OCI-LY7 (cell line): ENCODE measurements at regions not wholly inside any gene's neighbourhood (a gene's known extent, or its start where the extent isn't known, plus 50 kb on each side); places are given as distances from the start of the nearest gene placed in this dataset.

Experiments
- BruUV-seq: library from RNA; stranded (reverse); fragments of 400-500 nt; replicated peaks from 2 replicates; lab custom pipeline; 2021; lab: Mats Ljungman, UMichigan
- CTCF ChIA-PET: fragments of 300-600 bp; sonication (Branson Sonifier 250); formaldehyde crosslinking; loops from one replicate; lab custom pipeline; 2022; ENCODE audit warnings: antibody characterized with exemption; ENCODE audit not compliant: unreplicated experiment; lab: Charles Lee
- POLR2A ChIA-PET: fragments of 300-600 bp; sonication (Branson Sonifier 250); formaldehyde crosslinking; loops from one replicate; lab custom pipeline; 2022; ENCODE audit warnings: antibody characterized with exemption; lab: Charles Lee
- DNase-seq: peaks from one replicate; pipeline ENCODE4 v3.0.0-alpha.2; 2015; ENCODE audit warnings: low spot score
- H2AFZ ChIP-seq: fragments of 200-600 bp; sonication (generic), shearing (Covaris generic); 2 replicates; pipeline ENCODE4 v1.6.1; 2014; ENCODE audit warnings: mild to moderate bottlenecking, antibody characterized with exemption, low read length, moderate library complexity
- H3K27ac ChIP-seq: fragments of 200-600 bp; sonication (generic); 2 replicates; pipeline ENCODE4 v1.5.1; 2014; ENCODE audit warnings: mixed run types, low read depth, mild to moderate bottlenecking, moderate library complexity, low read length, inconsistent platforms; ENCODE audit not compliant: poor library complexity, severe bottlenecking
- H3K36me3 ChIP-seq: fragments of 200-600 bp; sonication (generic); 2 replicates; pipeline ENCODE4 v1.6.1; 2014; ENCODE audit warnings: mild to moderate bottlenecking, antibody characterized with exemption, low read length, moderate library complexity, mixed read lengths; ENCODE audit not compliant: insufficient read depth
- H3K4me1 ChIP-seq: fragments of 200-600 bp; sonication (generic); 2 replicates; pipeline ENCODE4 v1.5.1; 2014; ENCODE audit warnings: mild to moderate bottlenecking, low read length; ENCODE audit not compliant: insufficient read depth, poor library complexity, severe bottlenecking
- H3K4me2 ChIP-seq: fragments of 200-600 bp; sonication (generic); 2 replicates; pipeline ENCODE4 v1.6.1; 2014; ENCODE audit warnings: mild to moderate bottlenecking, low read length
- H3K4me3 ChIP-seq: fragments of 200-600 bp; sonication (generic); 2 replicates; pipeline ENCODE4 v1.5.1; 2014; ENCODE audit warnings: mild to moderate bottlenecking, low read depth, low read length; ENCODE audit not compliant: poor library complexity, severe bottlenecking
- H3K79me2 ChIP-seq: fragments of 200-600 bp; sonication (generic); 2 replicates; pipeline ENCODE4 v1.6.1; 2016; ENCODE audit warnings: low read depth, mild to moderate bottlenecking, low read length, moderate library complexity, mixed read lengths; ENCODE audit not compliant: insufficient read depth
- H3K9me2 ChIP-seq: fragments of 200-600 bp; sonication (generic); 2 replicates; pipeline ENCODE4 v1.6.1; 2016; ENCODE audit warnings: mild to moderate bottlenecking, low read length, mixed read lengths; ENCODE audit not compliant: insufficient read depth
- H3K9me3 ChIP-seq: fragments of 200-600 bp; sonication (generic); 2 replicates; pipeline ENCODE4 v1.6.1; 2014; ENCODE audit warnings: mild to moderate bottlenecking, mixed run types, low read length, mixed read lengths
- H4K20me1 ChIP-seq: fragments of 200-600 bp; sonication (generic); 2 replicates; pipeline ENCODE4 v1.6.1; 2014; ENCODE audit warnings: mild to moderate bottlenecking, antibody characterized with exemption, low read length, moderate library complexity, mixed read lengths; ENCODE audit not compliant: insufficient read depth
- CTCF ChIP-seq: fragments of 200-600 bp; sonication (generic); conservative IDR thresholded peaks from 2 replicates; pipeline ENCODE4 v1.5.1; 2014; ENCODE audit warnings: mild to moderate bottlenecking, antibody characterized with exemption, low read length, moderate library complexity, mixed read lengths
- EZH2phosphoT487 ChIP-seq: fragments of 200-600 bp; sonication (generic); IDR thresholded peaks from 2 replicates; pipeline ENCODE4 v1.6.1; 2018; ENCODE audit warnings: low read depth, borderline replicate concordance, mild to moderate bottlenecking, mixed run types, antibody characterized with exemption, low read length, moderate library complexity, mixed read lengths
- intact Hi-C: fragments of 100-400 bp; cut with micrococcal nuclease; formaldehyde crosslinking; loops from one replicate; pipeline ENCODE4 v1.10.0; 2022; ENCODE audit not compliant: unreplicated experiment

GRCh38 chr2:207219676-207220501 lies 54.1 kb upstream of the KLF7 start:
- BruUV-seq, result no TSS peak
- Histone ChIP-seq H2AFZ (no peak overlapping the region), H3K79me2 (no peaks in the 10 kb centered on the region), H3K4me1 (no peaks in the 10 kb centered on the region), H3K4me2 (no peak overlapping the region), H3K27ac (no peak overlapping the region), H3K9me2 (no peaks in the 10 kb centered on the region), H3K36me3 (no peaks in the 10 kb centered on the region), H3K4me3 (no peak overlapping the region), H3K9me3 (no peaks in the 10 kb centered on the region), H4K20me1 (no peaks in the 10 kb centered on the region)
- DNase-seq, result no peak
- TF ChIP-seq EZH2phosphoT487 (no peak), CTCF (no peak)
- CTCF ChIA-PET, result no interaction called here
- intact Hi-C loops, result no loop called here
- POLR2A ChIA-PET, result interaction anchor here (0.6 to 1.1 kb wide), 3 partner anchors 24 to 58 kb away, joined by 3 read pairs; no protein-coding TSS in a partner anchor

GRCh38 chr2:207221731-207222130 lies 56.0 kb upstream of the KLF7 start:
- no peak overlapping the region for H3K4me2 ChIP-seq
- ChIA-PET POLR2A (interaction anchor here (0.7 to 1.4 kb wide), 2 partner anchors 17 to 891 kb away, joined by 3 to 4 read pairs; no protein-coding TSS in a partner anchor), CTCF (no interaction called here)
- H3K4me3 ChIP-seq, result no peak overlapping the region
- H3K79me2 ChIP-seq, result no peaks in the 10 kb centered on the region
- H3K27ac ChIP-seq, result no peak overlapping the region
- no TSS peak for BruUV-seq
- H3K4me1 ChIP-seq, result no peaks in the 10 kb centered on the region
- no peaks in the 10 kb centered on the region for H4K20me1 ChIP-seq
- no peaks in the 10 kb centered on the region for H3K9me2 ChIP-seq
- no peak overlapping the region for H2AFZ ChIP-seq
- intact Hi-C loops, result no loop called here
- no peak for DNase-seq
- no peaks in the 10 kb centered on the region for H3K9me3 ChIP-seq
- no peaks in the 10 kb centered on the region for H3K36me3 ChIP-seq
- no peak for TF ChIP-seq CTCF
- TF ChIP-seq EZH2phosphoT487, result no peak

- CTCF ChIA-PET, result no interaction called here
- H3K79me2 ChIP-seq, result no peaks in the 10 kb centered on the region
- H3K4me3 ChIP-seq, result no peak overlapping the region
- H3K27ac ChIP-seq, result no peak overlapping the region
- H4K20me1 ChIP-seq, result no peaks in the 10 kb centered on the region
- H3K4me1 ChIP-seq, result no peaks in the 10 kb centered on the region
- TF ChIP-seq CTCF (no peak), EZH2phosphoT487 (no peak)
- intact Hi-C loops, result no loop called here
- no peaks in the 10 kb centered on the region for H3K9me3 ChIP-seq
- no TSS peak for BruUV-seq
- H3K9me2 ChIP-seq, result no peaks in the 10 kb centered on the region
- POLR2A ChIA-PET, result interaction anchor here (0.6 to 1.4 kb wide), 2 partner anchors 12 to 18 kb away, joined by 3 to 4 read pairs; no protein-coding TSS in a partner anchor
- no peak overlapping the region for H3K4me2 ChIP-seq
- no peak for DNase-seq
- no peak overlapping the region for H2AFZ ChIP-seq
- no peaks in the 10 kb centered on the region for H3K36me3 ChIP-seq
Observed at GRCh38 chr2:207223051-207223450, 57.3 kb upstream of the KLF7 start.
